ENCODE measurements at regions not wholly inside any gene's neighbourhood (a gene's known extent, or its start where the extent isn't known, plus 50 kb on each side); places are given as distances from the start of the nearest gene placed in this dataset.

GRCh38 chr3:107062310-107062709 is 314.9 kb upstream of the CCDC54 start:
- in situ Hi-C loops (cut with HindIII; ENCODE audit: low pct_ligation_motif_present, low sequenced_read_pairs): no loop called here
- TF ChIP-seq, protein P1, sequence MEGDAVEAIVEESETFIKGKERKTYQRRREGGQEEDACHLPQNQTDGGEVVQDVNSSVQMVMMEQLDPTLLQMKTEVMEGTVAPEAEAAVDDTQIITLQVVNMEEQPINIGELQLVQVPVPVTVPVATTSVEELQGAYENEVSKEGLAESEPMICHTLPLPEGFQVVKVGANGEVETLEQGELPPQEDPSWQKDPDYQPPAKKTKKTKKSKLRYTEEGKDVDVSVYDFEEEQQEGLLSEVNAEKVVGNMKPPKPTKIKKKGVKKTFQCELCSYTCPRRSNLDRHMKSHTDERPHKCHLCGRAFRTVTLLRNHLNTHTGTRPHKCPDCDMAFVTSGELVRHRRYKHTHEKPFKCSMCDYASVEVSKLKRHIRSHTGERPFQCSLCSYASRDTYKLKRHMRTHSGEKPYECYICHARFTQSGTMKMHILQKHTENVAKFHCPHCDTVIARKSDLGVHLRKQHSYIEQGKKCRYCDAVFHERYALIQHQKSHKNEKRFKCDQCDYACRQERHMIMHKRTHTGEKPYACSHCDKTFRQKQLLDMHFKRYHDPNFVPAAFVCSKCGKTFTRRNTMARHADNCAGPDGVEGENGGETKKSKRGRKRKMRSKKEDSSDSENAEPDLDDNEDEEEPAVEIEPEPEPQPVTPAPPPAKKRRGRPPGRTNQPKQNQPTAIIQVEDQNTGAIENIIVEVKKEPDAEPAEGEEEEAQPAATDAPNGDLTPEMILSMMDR (IDR thresholded peaks at IDR 0.05; ENCODE audit: low read depth, low read length, missing control alignments): no peak
- Histone ChIP-seq H3K27me3 (replicated peaks) (no peaks in the 10 kb centered on the region), H3K4me3 (ENCODE audit: low read depth, low read length) (no peak overlapping the region), H3K36me3 (replicated peaks) (no peaks in the 10 kb centered on the region), H3K27ac (no peak overlapping the region)
- DNase-seq: no peak

- Histone ChIP-seq H3K36me3 (replicated peaks) (no peaks in the 10 kb centered on the region), H3K27me3 (replicated peaks) (no peaks in the 10 kb centered on the region), H3K27ac (no peak overlapping the region), H3K4me3 (ENCODE audit: low read depth, low read length) (no peak overlapping the region)
- TF ChIP-seq, protein P1 (IDR thresholded peaks at IDR 0.05; ENCODE audit: low read depth, low read length, missing control alignments): no peak
- in situ Hi-C loops (cut with HindIII; ENCODE audit: low pct_ligation_motif_present, low sequenced_read_pairs): no loop called here
- DNase-seq: no peak
These were observed 314.5 kb upstream of the CCDC54 start for GRCh38 chr3:107062787-107063186.

GRCh38 chr3:107063351-107063750 is 313.9 kb upstream of the CCDC54 start:
- no peak for DNase-seq
- in situ Hi-C loops (cut with HindIII; ENCODE audit: low pct_ligation_motif_present, low sequenced_read_pairs): no loop called here
- Histone ChIP-seq H3K27ac (no peak overlapping the region), H3K36me3 (replicated peaks) (no peaks in the 10 kb centered on the region), H3K27me3 (replicated peaks) (no peaks in the 10 kb centered on the region), H3K4me3 (ENCODE audit: low read depth, low read length) (no peak overlapping the region)
- TF ChIP-seq, protein P1 (IDR thresholded peaks at IDR 0.05; ENCODE audit: low read depth, low read length, missing control alignments): no peak

- Histone ChIP-seq H3K36me3 (replicated peaks) (no peaks in the 10 kb centered on the region), H3K4me3 (ENCODE audit: low read depth, low read length) (no peak overlapping the region), H3K27me3 (replicated peaks) (no peaks in the 10 kb centered on the region), H3K27ac (no peak overlapping the region)
- TF ChIP-seq, protein P1 (IDR thresholded peaks at IDR 0.05; ENCODE audit: low read depth, low read length, missing control alignments): peak; percentile 86
- DNase-seq: peak; percentile 83
- in situ Hi-C loops (cut with HindIII; ENCODE audit: low pct_ligation_motif_present, low sequenced_read_pairs): no loop called here
These were observed 312.7 kb upstream of the CCDC54 start for GRCh38 chr3:107064405-107065060.

GRCh38 chr3:107065094-107065861 is 312.0 kb upstream of the CCDC54 start:
- no peaks in the 10 kb centered on the region for H3K27me3 ChIP-seq (replicated peaks)
- H3K36me3 ChIP-seq (replicated peaks): no peaks in the 10 kb centered on the region
- no peak for DNase-seq
- TF ChIP-seq, protein P1 (IDR thresholded peaks at IDR 0.05; ENCODE audit: low read depth, low read length, missing control alignments): no peak
- in situ Hi-C loops (cut with HindIII; ENCODE audit: low pct_ligation_motif_present, low sequenced_read_pairs): no loop called here
- H3K4me3 ChIP-seq (ENCODE audit: low read depth, low read length): no peak overlapping the region
- H3K27ac ChIP-seq: no peak overlapping the region

Data from brain microvascular endothelial cell (primary cell).